Activated T-cell treated with anti-CD3 and anti-CD28 coated beads, Interleukin-2, amount 50 U/mL, for 1 hour (primary cell): ENCODE measurements at regions not wholly inside any gene's neighbourhood (a gene's known extent, or its start where the extent isn't known, plus 50 kb on each side); places are given as distances from the start of the nearest gene placed in this dataset.

Experiments used
- DNase-seq: peaks from one replicate; pipeline ENCODE4 v3.0.0-alpha.2; 2020

- DNase-seq = no peak
These were observed 319.6 kb upstream of the CLINT1 start for GRCh38 chr5:158178535-158178934.

- no peak for DNase-seq
These were observed 318.2 kb upstream of the CLINT1 start for GRCh38 chr5:158177146-158177545.

DNA sequence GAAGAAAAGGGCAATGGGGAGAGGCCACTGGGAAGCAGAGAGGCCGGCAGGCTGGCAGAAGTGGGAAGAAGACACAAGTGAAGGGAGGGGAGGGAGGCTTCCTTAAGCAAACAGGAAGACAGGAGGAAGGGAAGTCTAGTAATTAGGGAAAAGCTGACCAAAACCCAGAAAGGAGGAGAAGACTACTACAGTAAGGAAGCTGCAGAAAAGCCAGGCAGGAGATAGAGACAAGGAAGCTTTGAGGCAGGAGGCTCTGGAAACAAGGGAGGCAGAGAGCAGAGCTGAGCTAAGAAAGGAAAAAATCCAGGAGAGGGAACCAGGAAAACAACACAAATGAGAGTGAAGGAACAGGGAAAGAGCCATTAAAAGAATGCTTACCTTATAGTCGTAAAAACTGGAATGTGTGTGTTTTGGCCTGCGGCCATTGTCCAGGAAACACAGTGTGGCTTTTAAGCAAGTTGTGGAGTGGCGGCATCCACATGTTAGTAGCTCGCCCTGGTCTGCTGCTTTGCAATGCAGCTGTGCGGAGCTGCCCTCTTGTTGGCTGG, 317.1 kb upstream of the CLINT1 start:
- DNase-seq = no peak

DNA sequence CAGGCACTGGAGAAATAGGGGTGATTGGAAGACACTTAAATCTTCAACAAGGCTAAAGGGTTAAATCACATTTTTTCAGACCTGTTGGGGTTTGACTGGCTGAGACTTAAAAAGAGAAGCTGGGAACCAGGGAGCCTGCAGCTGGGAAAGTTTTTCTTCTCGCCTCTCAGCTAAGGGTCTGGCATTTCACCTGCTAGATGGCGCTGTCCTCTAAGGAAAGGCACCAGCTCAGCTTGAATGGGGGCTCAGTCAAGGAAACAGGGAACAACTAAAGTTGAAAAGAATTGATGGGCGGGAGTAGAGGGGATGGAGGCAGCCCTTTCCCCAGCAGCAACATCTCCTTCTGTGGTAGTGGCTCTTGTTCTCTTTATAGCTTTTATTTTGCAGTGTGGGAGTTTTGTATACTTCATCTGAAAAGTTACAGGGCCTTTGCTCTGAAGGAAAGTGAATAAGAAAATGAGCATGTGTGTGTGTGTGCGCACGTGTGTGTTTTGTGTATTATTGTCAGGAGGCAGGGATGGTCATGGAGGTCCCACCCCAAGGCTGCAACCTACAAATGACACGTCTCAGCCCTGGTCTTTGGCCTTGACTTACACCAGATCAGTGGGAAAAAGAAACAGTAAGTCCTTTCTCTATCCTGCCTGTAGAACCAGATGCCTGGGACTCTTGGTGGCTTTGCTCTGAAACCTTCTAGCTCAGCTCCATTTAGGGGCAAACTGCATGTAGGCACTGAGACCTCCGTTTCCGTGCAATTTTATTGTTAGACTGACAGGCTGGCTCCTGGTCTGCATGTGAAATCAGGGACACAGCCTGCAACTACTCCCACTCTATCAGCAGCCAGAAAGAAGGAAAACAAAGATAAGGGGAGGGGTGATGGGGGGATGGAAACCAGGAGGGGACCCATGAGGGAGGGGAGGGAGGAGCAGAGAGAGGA, 316.2 kb upstream of the CLINT1 start:
- DNase-seq = peak; percentile 50

DNA sequence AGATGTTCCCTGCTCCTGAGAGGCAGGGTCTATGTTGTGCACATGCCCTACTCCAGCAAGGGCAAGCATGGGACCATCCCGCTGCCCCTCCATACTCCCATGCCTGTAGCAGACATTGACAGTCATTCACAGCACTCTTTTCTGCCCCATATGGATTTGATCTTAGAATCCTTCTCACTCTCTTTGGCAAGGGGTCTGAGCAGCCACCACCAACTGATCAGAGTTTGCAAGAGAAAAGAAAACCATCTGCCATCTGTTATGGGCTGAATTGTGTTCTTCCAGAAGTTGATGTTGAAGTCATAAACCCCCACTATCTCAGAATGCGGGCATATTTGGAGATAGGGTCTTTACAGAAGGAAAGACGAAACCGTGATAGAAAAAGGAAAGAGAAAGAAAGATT, 315.1 kb upstream of the CLINT1 start:
- no peak for DNase-seq

- DNase-seq = no peak
These were observed 313.1 kb upstream of the CLINT1 start for GRCh38 chr5:158172005-158172404.

DNA sequence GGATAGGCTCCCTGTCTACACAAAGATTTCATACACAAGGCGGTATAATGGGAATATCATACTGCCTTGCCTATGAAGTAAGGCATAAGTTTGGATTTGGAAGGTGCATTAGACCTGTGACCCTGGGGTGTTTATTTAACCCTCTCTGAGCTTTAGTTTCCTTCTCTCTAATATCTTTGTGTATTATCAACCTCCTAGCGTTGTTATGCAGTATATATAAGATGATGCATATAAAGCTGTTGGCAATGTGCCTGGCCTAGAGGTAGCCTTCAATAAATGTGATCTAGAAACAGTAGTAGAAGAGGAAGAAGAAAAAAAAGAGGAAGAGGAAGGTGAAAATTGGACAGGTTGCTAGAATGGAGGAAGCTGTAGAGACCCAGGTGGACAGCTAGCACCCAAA, 311.6 kb upstream of the CLINT1 start:
- no peak for DNase-seq

DNA sequence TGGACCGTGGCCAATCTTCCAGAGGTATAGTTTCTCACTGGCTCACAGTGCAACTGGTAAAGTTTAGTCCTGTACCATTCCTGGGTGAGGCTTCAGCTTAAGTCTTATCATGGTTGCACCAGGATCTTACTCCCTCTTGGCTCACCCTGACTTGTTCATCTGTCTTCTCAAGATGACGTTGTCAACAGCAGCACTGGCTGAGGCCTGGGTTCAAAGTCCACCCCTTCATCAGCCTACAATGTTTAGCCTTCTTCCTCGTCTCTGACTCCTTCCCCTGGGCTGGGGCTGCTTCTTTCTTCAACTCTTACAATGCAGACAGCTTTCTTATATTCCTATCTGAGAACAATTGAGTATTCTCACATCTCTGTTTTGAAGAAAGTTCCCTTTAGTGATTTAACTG, 311.1 kb upstream of the CLINT1 start:
- DNase-seq = no peak

DNA sequence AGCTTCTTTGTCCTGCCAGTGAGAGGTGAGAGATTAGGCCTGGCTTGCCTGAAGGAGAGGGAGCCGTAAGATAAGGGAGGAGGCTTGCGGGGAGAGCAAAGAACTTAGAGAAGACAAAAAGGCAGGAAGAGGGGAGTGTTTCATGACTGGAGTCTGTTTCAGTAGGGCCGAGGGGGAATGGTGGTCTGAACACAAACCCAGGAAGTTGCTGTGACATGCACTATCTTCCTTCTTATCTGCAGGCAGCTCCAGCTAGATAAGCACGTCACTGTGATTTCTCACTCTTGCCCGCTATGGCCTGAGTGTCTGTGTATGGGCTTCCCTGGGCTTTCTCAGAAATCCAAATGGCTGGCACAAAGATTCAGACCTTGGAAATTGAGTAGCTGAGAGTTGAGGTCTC, 307.5 kb upstream of the CLINT1 start:
- DNase-seq = no peak

- no peak for DNase-seq
These were observed 306.7 kb upstream of the CLINT1 start for GRCh38 chr5:158165647-158166046.

DNA sequence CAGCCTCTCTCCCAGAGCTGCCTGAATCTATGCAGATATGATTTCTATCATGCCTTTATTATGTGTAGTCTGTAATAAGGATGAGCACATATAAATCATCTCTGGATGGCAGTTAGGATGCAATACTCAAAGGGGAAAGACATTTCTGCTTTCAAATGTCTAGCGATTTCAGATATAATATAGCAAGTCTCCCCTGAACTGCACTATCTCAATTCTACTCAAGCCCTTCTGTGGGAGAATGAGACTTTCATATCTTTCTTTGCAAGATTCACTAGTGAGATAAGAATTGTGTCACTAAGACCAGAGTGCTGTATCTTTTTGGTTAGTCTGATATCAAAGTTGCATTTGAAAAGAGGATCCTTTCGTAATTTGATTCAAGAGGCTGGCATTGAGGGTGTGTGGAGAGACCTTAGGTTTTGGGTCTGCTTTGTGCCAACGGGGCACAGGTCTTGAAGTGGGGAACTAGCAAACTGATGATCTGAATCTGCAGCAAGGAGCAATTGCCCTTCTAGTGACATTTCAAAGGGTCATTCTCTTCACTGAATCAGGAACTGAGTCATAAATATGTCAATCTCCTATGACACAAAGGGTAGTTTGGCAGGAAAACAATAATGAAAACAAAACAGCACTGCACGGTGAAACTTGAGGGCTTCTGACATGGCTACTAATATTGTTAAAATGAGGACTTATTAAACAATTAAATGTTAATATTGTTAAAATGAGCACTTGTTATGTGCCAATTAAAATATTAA, 305.5 kb upstream of the CLINT1 start:
- DNase-seq = no peak

GRCh38 chr5:158163451-158164295, 304.7 kb upstream of the CLINT1 start:
- DNase-seq = no peak

DNA sequence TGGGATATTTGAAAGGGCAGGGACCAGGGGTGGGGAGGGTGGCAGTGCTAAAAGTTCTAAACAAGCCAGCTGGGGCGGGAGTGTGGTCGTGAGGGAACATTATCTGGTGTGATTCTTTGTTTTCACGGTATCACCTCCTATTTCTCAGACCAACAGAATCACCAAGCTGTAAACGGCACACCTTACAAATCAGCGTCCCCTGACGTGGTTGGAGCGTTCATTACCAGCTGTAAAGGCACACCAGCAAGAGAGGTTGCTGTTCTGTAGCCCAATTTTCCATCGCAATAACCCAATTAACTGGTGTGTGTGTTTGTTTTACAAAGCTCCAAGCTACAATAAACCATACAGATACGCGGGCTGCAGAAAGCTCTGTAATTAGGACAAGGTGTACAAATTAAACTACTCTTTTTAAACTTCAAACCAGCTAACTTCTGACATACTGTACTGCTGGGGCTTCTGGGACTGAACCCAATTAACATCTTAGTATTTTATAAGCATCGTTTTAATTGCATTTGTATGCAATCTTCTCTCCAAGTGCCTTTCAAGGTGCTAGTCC, 303.6 kb upstream of the CLINT1 start:
- no peak for DNase-seq

DNA sequence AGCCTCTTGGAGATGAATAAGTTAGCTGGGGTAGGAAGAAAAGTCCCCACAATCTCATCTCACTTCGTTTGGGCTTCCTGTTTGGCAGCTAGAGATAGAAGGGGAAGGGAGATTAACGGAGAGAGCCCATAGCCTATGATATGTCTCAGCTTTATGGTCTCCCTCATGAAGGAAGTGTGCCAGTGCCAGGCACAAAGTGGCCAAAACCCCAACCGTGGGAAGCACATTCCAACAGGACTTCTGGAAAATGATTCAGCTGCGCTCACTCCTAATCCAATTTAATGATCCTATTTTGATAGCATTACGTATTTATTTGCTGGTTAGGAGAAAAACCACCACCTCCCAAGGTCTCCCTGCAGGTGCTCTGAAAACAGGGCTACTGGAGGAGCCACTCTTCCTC, 303.1 kb upstream of the CLINT1 start:
- DNase-seq = no peak

DNA sequence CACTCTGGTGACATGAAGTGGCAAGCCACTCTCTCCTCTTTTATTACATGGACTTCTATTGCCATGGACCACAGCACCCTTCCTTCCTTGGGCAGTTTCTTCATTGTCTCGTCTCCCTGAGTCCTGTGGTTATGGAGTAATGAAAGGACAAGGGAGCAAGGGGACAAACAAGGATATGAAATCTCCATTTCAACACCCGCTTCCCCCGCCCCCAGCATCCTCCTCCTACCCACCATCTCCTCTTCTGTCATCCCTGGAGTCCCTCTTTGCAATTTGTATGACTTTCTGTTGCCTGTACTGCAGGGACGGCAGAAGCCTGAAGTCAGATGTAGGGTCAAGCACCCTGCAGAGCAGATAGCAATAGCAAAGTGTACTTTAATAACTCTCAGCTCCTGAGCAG, 300.7 kb upstream of the CLINT1 start:
- DNase-seq = no peak

DNA sequence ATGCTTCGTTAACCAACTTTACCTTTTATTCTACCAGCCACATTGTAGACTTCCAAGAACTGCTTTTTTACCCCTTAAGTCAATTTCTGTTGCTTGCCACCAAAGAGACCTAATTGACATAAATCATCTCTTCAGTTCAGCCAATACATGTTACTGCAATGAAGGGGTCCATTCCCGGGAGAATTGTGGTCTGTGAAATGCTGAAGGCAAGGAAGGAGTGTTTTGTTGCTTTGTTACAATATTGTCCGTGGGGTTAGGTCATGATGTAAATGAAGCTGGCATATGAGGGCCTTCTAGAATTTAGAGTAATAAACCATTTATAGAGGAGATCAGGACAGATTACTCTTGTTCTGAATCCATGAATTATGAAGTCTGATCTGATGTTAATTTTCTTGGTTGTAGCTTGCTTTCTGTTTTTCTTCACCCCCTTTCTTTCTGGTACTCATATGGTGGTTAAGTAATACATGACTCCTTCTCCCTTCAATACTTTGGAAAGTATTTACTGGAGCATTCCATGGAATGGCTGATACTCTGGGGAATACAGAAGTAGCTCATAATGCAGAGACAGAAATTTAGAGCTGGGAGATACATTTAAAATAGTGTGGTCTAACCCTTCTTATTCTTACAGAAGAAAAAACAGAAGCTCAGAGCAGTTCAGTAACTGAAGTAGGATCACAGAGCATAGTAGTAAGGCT, 297.0 kb upstream of the CLINT1 start:
- DNase-seq = no peak

- no peak for DNase-seq
These were observed 296.1 kb upstream of the CLINT1 start for GRCh38 chr5:158155067-158155466.

GRCh38 chr5:158154226-158155005, 295.5 kb upstream of the CLINT1 start:
- DNase-seq = no peak

GRCh38 chr5:158153508-158153907, 294.6 kb upstream of the CLINT1 start:
- no peak for DNase-seq

DNA sequence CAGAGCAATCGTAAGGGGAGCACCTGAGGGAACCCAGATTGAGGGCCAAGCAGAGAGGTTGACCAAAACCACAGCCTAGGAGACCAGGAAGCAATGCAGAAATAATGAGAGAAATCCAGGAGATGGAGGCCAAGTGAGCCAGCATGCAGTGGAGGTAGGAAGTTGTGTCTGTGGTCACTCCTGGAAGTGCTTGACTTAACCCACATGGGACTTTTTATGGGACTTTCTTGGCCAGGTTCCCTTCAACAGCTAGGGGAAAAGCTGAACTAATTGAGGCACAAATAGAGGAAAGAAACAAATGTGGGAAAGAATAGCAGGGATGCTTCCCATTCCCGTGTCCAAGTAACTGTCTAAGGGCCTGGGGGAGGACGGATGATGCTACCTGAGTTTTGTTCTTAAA, 293.2 kb upstream of the CLINT1 start:
- no peak for DNase-seq

- no peak for DNase-seq
These were observed 288.3 kb upstream of the CLINT1 start for GRCh38 chr5:158147227-158147626.
